ENCODE measurements at regions not wholly inside any gene's neighbourhood (a gene's known extent, or its start where the extent isn't known, plus 50 kb on each side); places are given as distances from the start of the nearest gene placed in this dataset.
A peak's percentile ranks its signal among the peaks of the same experiment; 100 is the strongest.

GRCh38 chr22:11066458-11067285 lies 4461.3 kb upstream of the OR11H1 start:
- H3K4me2 ChIP-seq (ENCODE audit: insufficient read depth in 1 of 2, low read depth in 2 of 2, low read length in 2 of 2), result no peak overlapping the region
- H3K23ac ChIP-seq (ENCODE audit: insufficient read length), result no peak overlapping the region
- H2BK12ac ChIP-seq (ENCODE audit: low read depth, low read length), result no peak overlapping the region
- no peaks in the 10 kb centered on the region for H4K20me1 ChIP-seq (replicated peaks in 1 of 2; ENCODE audit: control insufficient read depth in 1 of 2, insufficient read depth in 2 of 2, low read length in 2 of 2)
- DNase-seq (ENCODE audit: low read depth in 1 of 2, low spot score in 2 of 2), result no peak
- H2BK15ac ChIP-seq (ENCODE audit: low read length), result no peak overlapping the region
- H2BK5ac ChIP-seq (ENCODE audit: low read depth, low read length), result no peak overlapping the region
- H3K79me2 ChIP-seq (ENCODE audit: control insufficient read depth in 1 of 2, insufficient read depth in 2 of 2, low read length in 2 of 2), result no peaks in the 10 kb centered on the region
- H3K4ac ChIP-seq (replicated peaks; ENCODE audit: insufficient read length, low read depth, low read length), result no peak overlapping the region
- H3K18ac ChIP-seq (ENCODE audit: extremely low read depth, low read length), result no peak overlapping the region
- no peak overlapping the region for H4K5ac ChIP-seq (ENCODE audit: insufficient read length, low read depth, low read length)
- no peak overlapping the region for H2BK20ac ChIP-seq (ENCODE audit: low read length)
- H3K79me1 ChIP-seq (ENCODE audit: low read depth, low read length), result no peaks in the 10 kb centered on the region
- H3K27ac ChIP-seq (ENCODE audit: low read depth, low read length), result no peak overlapping the region
- H3K56ac ChIP-seq (replicated peaks; ENCODE audit: insufficient read length, low read depth, low read length), result no peak overlapping the region
- no peak overlapping the region for H3K14ac ChIP-seq (ENCODE audit: insufficient read length)
- H2BK120ac ChIP-seq (replicated peaks; ENCODE audit: low read depth, low read length), result no peak overlapping the region
- ChIA-PET POLR2A (ENCODE audit: partially characterized antibody) (interaction anchor here (1.4 kb wide), 1 partner anchor 284 kb away, joined by 3 read pairs; no protein-coding TSS in a partner anchor), CTCF (ENCODE audit: partially characterized antibody) (interaction anchor here (1.3 kb wide), 1 partner anchor 284 kb away, joined by 9 read pairs; no protein-coding TSS in a partner anchor)
- no peak overlapping the region for H2AK5ac ChIP-seq (ENCODE audit: low read depth, low read length)
- H3K27me3 ChIP-seq (replicated peaks in 1 of 4; ENCODE audit: control insufficient read depth in 3 of 4, extremely low read depth in 1 of 4, insufficient read depth in 3 of 4, low read length in 3 of 4), result no peaks in the 10 kb centered on the region; a peak in 1 of 7 replicates
- peaks cover 35 to 58% of the 10 kb centered on the region in 2 experiments for H3K9me3 ChIP-seq (ENCODE audit: insufficient read depth in 2 of 2, low read depth in 1 of 2, low read length in 1 of 2)
- no peak overlapping the region for H4K8ac ChIP-seq (ENCODE audit: extremely low read depth, insufficient read depth, low read length)
- no peak overlapping the region for H2AFZ ChIP-seq (ENCODE audit: low read length)
- H4K91ac ChIP-seq (replicated peaks; ENCODE audit: insufficient read length, low read length), result no peak overlapping the region
- H3K9ac ChIP-seq (replicated peaks in 1 of 4; ENCODE audit: extremely low read depth in 1 of 4, low read depth in 3 of 4, low read length in 3 of 4), result no peak overlapping the region
- H3K36me3 ChIP-seq (ENCODE audit: control insufficient read depth in 2 of 4, insufficient read depth in 4 of 4, low read length in 3 of 4), result no peaks in the 10 kb centered on the region; a peak in 1 of 8 replicates
- no peaks in the 10 kb centered on the region for H3K4me1 ChIP-seq (replicated peaks in 1 of 4; ENCODE audit: control insufficient read depth in 3 of 4, insufficient read depth in 4 of 4, low read length in 3 of 4)
- H3K23me2 ChIP-seq (ENCODE audit: low read depth, low read length), result peaks cover 8% of the 10 kb centered on the region; the same call in 1 of the 2 replicates
- no peak for TF ChIP-seq POLR2AphosphoS5 (IDR thresholded peaks at IDR 0.05; ENCODE audit: low read depth, low read length)
- TF ChIP-seq CBX5 (IDR thresholded peaks at IDR 0.05; ENCODE audit: low read depth, low read length), result peak; percentile 18; the same call in 1 of the 2 replicates
- 0 out of 8 replicates have a peak overlapping the region, but pooled peaks of 1 of the 4 experiments have one; percentile 4 for H3K4me3 ChIP-seq (ENCODE audit: extremely low read depth in 1 of 4, insufficient read depth in 2 of 4, low read depth in 3 of 4, low read length in 4 of 4)
- FAIRE-seq, result no peak
- 86% methylated on average over 29 of the region's 29 CpGs; no CpG with 5 or more reads in 1 of the 2 experiments for WGBS, 2 experiments (ENCODE audit: extremely low coverage in 1 of 2, insufficient coverage in 1 of 2, insufficient read length in 1 of 2, insufficient replicate concordance in 2 of 2, low coverage in 1 of 2, low lambda C conversion rate in 2 of 2, missing lambda C conversion rate in 1 of 2)
